Fibroblast of upper back skin (primary cell): ENCODE measurements at regions not wholly inside any gene's neighbourhood (a gene's known extent, or its start where the extent isn't known, plus 50 kb on each side); places are given as distances from the start of the nearest gene placed in this dataset.
"Not testable (repeated sequence)": the region's sequence is repeated elsewhere in the genome, so short reads cannot be mapped to it uniquely, and the experiment has no call there.

Experiments used
- DNase-seq: peaks from one replicate; pipeline ENCODE4 v3.0.0-alpha.2; 2013

- DNase-seq, result peak; percentile 84
Measured at GRCh38 chrX:41009850-41010846, 75.1 kb upstream of the USP9X start.

GRCh38 chrX:41014776-41015360 lies 70.4 kb upstream of the USP9X start:
- DNase-seq, result peak; percentile 39

GRCh38 chrX:41017785-41018184 lies 67.5 kb upstream of the USP9X start:
- DNase-seq, result not testable (repeated sequence)

GRCh38 chrX:41018391-41019040 lies 66.7 kb upstream of the USP9X start:
- DNase-seq, result not testable (repeated sequence)

- no peak for DNase-seq
Measured at GRCh38 chrX:41019041-41019392, 66.2 kb upstream of the USP9X start.

- DNase-seq, result peak; percentile 31
Measured at GRCh38 chrX:41022566-41022965, 62.7 kb upstream of the USP9X start.

GRCh38 chrX:41023098-41023497 lies 62.1 kb upstream of the USP9X start:
- DNase-seq, result no peak

- not testable (repeated sequence) for DNase-seq
Measured at GRCh38 chrX:41024335-41024734, 60.9 kb upstream of the USP9X start.

- DNase-seq, result no peak
Measured at GRCh38 chrX:41024755-41025154, 60.5 kb upstream of the USP9X start.

- DNase-seq, result peak; percentile 32
Measured at GRCh38 chrX:41025926-41026701, 59.1 kb upstream of the USP9X start.

- DNase-seq, result no peak
Measured at GRCh38 chrX:41026702-41027078, 58.6 kb upstream of the USP9X start.

- no peak for DNase-seq
Measured at GRCh38 chrX:41029332-41029731, 55.9 kb upstream of the USP9X start.

GRCh38 chrX:41031256-41031967 lies 53.8 kb upstream of the USP9X start:
- DNase-seq, result no peak

- DNase-seq, result no peak
Measured at GRCh38 chrX:41033299-41033698, 51.9 kb upstream of the USP9X start.

- not testable (repeated sequence) for DNase-seq
Measured at GRCh38 chrX:41034902-41035301, 50.3 kb upstream of the USP9X start.
